Neural progenitor cell (in vitro differentiated cells): ENCODE measurements at regions not wholly inside any gene's neighbourhood (a gene's known extent, or its start where the extent isn't known, plus 50 kb on each side); places are given as distances from the start of the nearest gene placed in this dataset.

ENCODE experiments used
- CTCF ChIP-seq: fragments of 200-600 bp; sonication (generic); IDR thresholded peaks from 2 replicates; pipeline ENCODE4 v1.5.1; 2017; ENCODE audit warnings: antibody characterized with exemption, mild to moderate bottlenecking
- EZH2 ChIP-seq: fragments of 200-600 bp; sonication (generic); IDR thresholded peaks from 2 replicates; pipeline ENCODE4 v1.6.1; 2017; ENCODE audit warnings: antibody characterized with exemption, mild to moderate bottlenecking, moderate library complexity

- no peak for TF ChIP-seq CTCF
- TF ChIP-seq EZH2, result no peak
These were observed 111.8 kb downstream of the HMHB1 start for GRCh38 chr5:143923634-143924266.
